ENCODE measurements at regions not wholly inside any gene's neighbourhood (a gene's known extent, or its start where the extent isn't known, plus 50 kb on each side); places are given as distances from the start of the nearest gene placed in this dataset.

DNA sequence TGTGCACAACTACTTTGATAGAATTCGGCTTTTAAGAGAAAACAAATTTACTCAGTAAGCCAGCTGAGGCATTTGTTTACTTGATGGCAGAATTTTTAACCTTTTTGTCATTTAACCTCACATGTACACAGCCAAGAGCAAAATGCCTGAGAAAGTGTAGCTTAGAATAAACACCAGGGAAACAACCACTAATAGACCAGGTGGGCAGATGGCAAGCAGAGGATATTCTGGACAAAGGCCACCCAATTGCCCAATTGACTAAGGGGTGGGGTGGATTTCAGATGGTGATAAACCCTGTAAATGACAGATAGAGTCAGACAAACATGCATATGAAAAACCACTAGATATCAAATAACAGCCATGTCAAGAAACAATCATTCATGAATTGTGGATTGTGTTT lies 190.7 kb upstream of the FBXL4 start:
- intact Hi-C loops (cut with DNase I), result no loop called here
- no peaks in the 10 kb centered on the region for H3K36me3 ChIP-seq (ENCODE audit: insufficient read depth in 1 of 2, low read depth in 1 of 2)
- H3K9me3 ChIP-seq, result no peaks in the 10 kb centered on the region
- H3K27me3 ChIP-seq (ENCODE audit: insufficient read depth in 3 of 3, low read length in 2 of 3), result no peaks in the 10 kb centered on the region
- H3K4me3 ChIP-seq, result no peak overlapping the region
- ATAC-seq (no peak), DNase-seq (no peak)
- TF ChIP-seq, protein P1, sequence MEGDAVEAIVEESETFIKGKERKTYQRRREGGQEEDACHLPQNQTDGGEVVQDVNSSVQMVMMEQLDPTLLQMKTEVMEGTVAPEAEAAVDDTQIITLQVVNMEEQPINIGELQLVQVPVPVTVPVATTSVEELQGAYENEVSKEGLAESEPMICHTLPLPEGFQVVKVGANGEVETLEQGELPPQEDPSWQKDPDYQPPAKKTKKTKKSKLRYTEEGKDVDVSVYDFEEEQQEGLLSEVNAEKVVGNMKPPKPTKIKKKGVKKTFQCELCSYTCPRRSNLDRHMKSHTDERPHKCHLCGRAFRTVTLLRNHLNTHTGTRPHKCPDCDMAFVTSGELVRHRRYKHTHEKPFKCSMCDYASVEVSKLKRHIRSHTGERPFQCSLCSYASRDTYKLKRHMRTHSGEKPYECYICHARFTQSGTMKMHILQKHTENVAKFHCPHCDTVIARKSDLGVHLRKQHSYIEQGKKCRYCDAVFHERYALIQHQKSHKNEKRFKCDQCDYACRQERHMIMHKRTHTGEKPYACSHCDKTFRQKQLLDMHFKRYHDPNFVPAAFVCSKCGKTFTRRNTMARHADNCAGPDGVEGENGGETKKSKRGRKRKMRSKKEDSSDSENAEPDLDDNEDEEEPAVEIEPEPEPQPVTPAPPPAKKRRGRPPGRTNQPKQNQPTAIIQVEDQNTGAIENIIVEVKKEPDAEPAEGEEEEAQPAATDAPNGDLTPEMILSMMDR (IDR thresholded peaks at IDR 0.05), result no peak
- 70 to 83% (median 82%) methylated on average over 1 of the region's 1 CpG for WGBS, 3 donors
- H3K4me1 ChIP-seq, result no peaks in the 10 kb centered on the region
- no peak overlapping the region for H3K27ac ChIP-seq

DNA sequence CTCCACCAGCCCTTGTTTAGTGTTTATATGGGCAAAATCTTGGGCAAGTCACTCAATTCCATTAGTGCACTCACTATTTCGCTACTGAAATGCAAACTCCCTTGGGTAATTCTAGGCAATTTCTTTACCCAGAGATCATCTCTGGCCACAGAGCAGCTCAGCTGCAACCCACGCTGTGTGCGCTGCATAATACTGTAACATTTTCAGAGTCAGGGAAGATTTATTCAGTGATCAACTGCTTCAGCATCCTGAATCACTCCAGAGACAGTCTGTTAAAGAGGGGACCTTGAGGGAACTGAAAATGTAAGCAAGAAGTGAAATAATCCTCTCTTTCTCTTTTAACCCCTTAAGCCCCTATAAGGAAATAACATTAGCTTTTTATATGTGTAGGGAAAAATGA lies 189.6 kb upstream of the FBXL4 start:
- TF ChIP-seq, protein P1 (IDR thresholded peaks at IDR 0.05), result no peak
- no peak overlapping the region for H3K4me3 ChIP-seq

DNA sequence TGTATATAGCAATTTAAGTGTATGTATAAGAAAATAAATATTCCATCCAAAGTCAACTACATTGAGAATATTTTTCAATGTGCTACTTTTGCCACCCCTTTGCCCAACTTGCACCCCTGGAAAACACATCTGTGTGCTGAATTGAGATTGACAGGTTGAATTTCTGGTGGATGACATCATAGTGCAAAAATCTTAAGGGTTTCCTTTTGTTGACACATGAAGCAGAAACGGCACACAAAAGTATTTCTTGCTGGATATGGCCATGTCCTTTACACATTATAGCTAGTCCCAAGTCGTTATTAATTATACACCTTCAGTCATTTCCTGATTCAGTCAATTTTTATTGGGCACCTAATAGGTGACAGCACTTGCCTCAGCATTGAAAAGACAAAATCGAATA lies 188.7 kb upstream of the FBXL4 start:
- Histone ChIP-seq H3K27me3 (ENCODE audit: insufficient read depth in 3 of 3, low read length in 2 of 3) (no peaks in the 10 kb centered on the region), H3K9me3 (no peaks in the 10 kb centered on the region), H3K4me3 (no peak overlapping the region), H3K27ac (no peak overlapping the region), H3K36me3 (ENCODE audit: insufficient read depth in 1 of 2, low read depth in 1 of 2) (no peaks in the 10 kb centered on the region), H3K4me1 (no peaks in the 10 kb centered on the region)
- 38 to 60% (median 46%) methylated on average over 3 of the region's 3 CpGs for WGBS, 3 donors
- intact Hi-C loops (cut with DNase I), result no loop called here
- ATAC-seq (no peak), DNase-seq (no peak)
- TF ChIP-seq, protein P1 (IDR thresholded peaks at IDR 0.05), result no peak

More for the DNA sequence above, 189.6 kb upstream of the FBXL4 start:
- DNase-seq, result no peak
- Histone ChIP-seq H3K4me1 (no peaks in the 10 kb centered on the region), H3K9me3 (no peaks in the 10 kb centered on the region), H3K36me3 (ENCODE audit: insufficient read depth in 1 of 2, low read depth in 1 of 2) (no peaks in the 10 kb centered on the region), H3K27me3 (ENCODE audit: insufficient read depth in 3 of 3, low read length in 2 of 3) (no peaks in the 10 kb centered on the region), H3K27ac (no peak overlapping the region)
- no peak for ATAC-seq
- 65 to 69% (median 66%) methylated on average over 3 of the region's 3 CpGs for WGBS, 3 donors
- intact Hi-C loops (cut with DNase I), result no loop called here

DNA sequence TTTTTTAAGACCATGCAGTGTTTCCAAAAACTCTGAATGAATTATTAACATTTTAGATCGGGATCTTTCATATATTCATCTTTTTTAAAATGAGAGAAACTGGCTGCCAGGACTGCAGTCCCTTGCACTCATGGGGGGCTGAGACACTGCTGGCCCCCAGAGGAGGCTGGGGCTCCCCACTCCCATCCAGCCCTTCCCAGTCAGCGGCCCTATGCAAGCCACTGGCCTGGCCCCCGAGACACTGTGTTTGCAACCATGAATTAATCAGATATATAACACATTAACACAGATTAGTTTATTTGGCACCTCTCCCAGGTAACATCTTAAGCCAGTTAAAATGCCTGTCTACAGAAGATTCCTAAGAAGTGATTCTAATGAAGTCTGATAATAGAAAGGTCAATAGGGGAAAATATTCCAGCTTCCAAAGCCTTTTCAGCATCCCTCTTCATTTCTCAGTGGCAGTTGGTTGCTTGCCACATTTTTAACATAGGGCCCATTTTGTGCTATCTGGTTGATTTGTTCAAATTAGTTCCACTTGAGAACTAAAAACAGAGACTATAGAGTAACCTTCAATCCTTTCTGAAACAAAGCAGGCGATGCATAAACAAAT lies 184.4 kb upstream of the FBXL4 start:
- DNase-seq (no peak), ATAC-seq (no peak)
- no peaks in the 10 kb centered on the region for H3K36me3 ChIP-seq (ENCODE audit: insufficient read depth in 1 of 2, low read depth in 1 of 2)
- WGBS, 3 donors, result 67 to 82% (median 77%) methylated on average over 4 of the region's 4 CpGs
- H3K27me3 ChIP-seq (ENCODE audit: insufficient read depth in 3 of 3, low read length in 2 of 3), result no peaks in the 10 kb centered on the region
- H3K4me3 ChIP-seq, result no peak overlapping the region
- H3K4me1 ChIP-seq, result no peaks in the 10 kb centered on the region
- intact Hi-C loops (cut with DNase I), result no loop called here
- H3K9me3 ChIP-seq, result no peaks in the 10 kb centered on the region
- TF ChIP-seq, protein P1 (IDR thresholded peaks at IDR 0.05), result no peak
- no peak overlapping the region for H3K27ac ChIP-seq

All from psoas muscle (tissue), 7 donors.